ENCODE measurements at regions not wholly inside any gene's neighbourhood (a gene's known extent, or its start where the extent isn't known, plus 50 kb on each side); places are given as distances from the start of the nearest gene placed in this dataset.

DNA sequence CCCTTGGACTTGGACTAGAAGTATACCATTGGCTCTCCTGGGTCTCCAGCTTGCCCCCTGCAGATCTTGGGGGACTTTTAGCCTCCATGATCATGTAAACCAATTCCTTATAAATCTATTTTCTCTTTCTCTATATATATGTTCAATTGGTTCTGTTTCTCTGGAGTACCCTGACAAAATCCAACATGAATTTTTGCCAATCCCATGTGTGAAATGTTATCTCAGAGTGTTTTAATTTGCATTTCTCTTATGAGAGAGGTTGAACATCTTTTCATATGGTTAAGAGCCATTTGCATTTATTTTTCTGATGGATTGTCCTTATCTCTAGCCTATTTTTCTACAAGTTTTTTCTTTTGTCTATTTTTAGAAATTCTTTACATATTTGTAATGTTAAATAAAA lies 131.7 kb upstream of the NEO1 start:
- TF ChIP-seq, protein P1, sequence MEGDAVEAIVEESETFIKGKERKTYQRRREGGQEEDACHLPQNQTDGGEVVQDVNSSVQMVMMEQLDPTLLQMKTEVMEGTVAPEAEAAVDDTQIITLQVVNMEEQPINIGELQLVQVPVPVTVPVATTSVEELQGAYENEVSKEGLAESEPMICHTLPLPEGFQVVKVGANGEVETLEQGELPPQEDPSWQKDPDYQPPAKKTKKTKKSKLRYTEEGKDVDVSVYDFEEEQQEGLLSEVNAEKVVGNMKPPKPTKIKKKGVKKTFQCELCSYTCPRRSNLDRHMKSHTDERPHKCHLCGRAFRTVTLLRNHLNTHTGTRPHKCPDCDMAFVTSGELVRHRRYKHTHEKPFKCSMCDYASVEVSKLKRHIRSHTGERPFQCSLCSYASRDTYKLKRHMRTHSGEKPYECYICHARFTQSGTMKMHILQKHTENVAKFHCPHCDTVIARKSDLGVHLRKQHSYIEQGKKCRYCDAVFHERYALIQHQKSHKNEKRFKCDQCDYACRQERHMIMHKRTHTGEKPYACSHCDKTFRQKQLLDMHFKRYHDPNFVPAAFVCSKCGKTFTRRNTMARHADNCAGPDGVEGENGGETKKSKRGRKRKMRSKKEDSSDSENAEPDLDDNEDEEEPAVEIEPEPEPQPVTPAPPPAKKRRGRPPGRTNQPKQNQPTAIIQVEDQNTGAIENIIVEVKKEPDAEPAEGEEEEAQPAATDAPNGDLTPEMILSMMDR (IDR thresholded peaks at IDR 0.05), result no peak
- TF ChIP-seq POLR2AphosphoS5 (IDR thresholded peaks at IDR 0.05) (no peak), POLR2A (IDR thresholded peaks at IDR 0.05) (no peak)

All from breast epithelium (tissue), 3 donors.